Fibroblast of lung (primary cell): ENCODE measurements at regions not wholly inside any gene's neighbourhood (a gene's known extent, or its start where the extent isn't known, plus 50 kb on each side); places are given as distances from the start of the nearest gene placed in this dataset.

Source experiments
- DNase-seq, 2 donors: peaks; one replicate each; pipeline versions ENCODE4 v3.0.0 to v3.0.0-alpha.2; 2010; ENCODE audit warnings: low read depth in 2 of 2
- H2AFZ ChIP-seq: 2 replicates; pipeline ENCODE4 v1.5.1; 2012; ENCODE audit warnings: low read length, control low read depth, inconsistent platforms
- H3K27ac ChIP-seq: 2 replicates; pipeline ENCODE4 v1.5.1; 2011; ENCODE audit warnings: low read length, control low read depth; ENCODE audit not compliant: insufficient read depth
- H3K27me3 ChIP-seq: 2 replicates; pipeline ENCODE4 v1.5.1; 2011; ENCODE audit warnings: mild to moderate bottlenecking, low read length; ENCODE audit not compliant: control insufficient read depth, insufficient read depth
- H3K36me3 ChIP-seq: 2 replicates; pipeline ENCODE4 v1.5.1; 2011; ENCODE audit warnings: low read length; ENCODE audit not compliant: control insufficient read depth, insufficient read depth
- H3K4me1 ChIP-seq: 2 replicates; pipeline ENCODE4 v1.5.1; 2011; ENCODE audit warnings: low read length; ENCODE audit not compliant: control insufficient read depth, insufficient read depth; ENCODE audit errors: extremely low read depth
- H3K4me2 ChIP-seq: 2 replicates; pipeline ENCODE4 v1.5.1; 2011; ENCODE audit warnings: low read length, control low read depth; ENCODE audit not compliant: insufficient read depth; ENCODE audit errors: extremely low read depth
- H3K4me3 ChIP-seq, 4 experiments: fragments of 200-600 bp in 1 of 4; sonication (generic) in 1 of 4; replicated peaks in 1 of 4; 2 replicates each; pipeline ENCODE4 v1.5.1; 2011 to 2016; ENCODE audit warnings: low read length in 4 of 4, low read depth in 3 of 4, mild to moderate bottlenecking in 3 of 4, control low read depth in 2 of 4, inconsistent platforms in 1 of 4, mixed read lengths in 1 of 4; ENCODE audit not compliant: insufficient read depth in 1 of 4; ENCODE audit errors: control extremely low read depth in 1 of 4
- H3K79me2 ChIP-seq: 2 replicates; pipeline ENCODE4 v1.5.1; 2012; ENCODE audit warnings: mild to moderate bottlenecking, low read length, inconsistent platforms; ENCODE audit not compliant: control insufficient read depth, insufficient read depth
- H3K9ac ChIP-seq: 2 replicates; pipeline ENCODE4 v1.5.1; 2011; ENCODE audit warnings: mild to moderate bottlenecking, low read length, control low read depth; ENCODE audit not compliant: insufficient read depth
- H3K9me3 ChIP-seq: 2 replicates; pipeline ENCODE4 v1.5.1; 2012; ENCODE audit warnings: low read depth, low read length; ENCODE audit not compliant: control insufficient read depth, insufficient read depth
- H4K20me1 ChIP-seq: 2 replicates; pipeline ENCODE4 v1.5.1; 2011; ENCODE audit warnings: low read length; ENCODE audit not compliant: control insufficient read depth, insufficient read depth; ENCODE audit errors: extremely low read depth
- CTCF ChIP-seq, 2 donors: IDR thresholded peaks in 1 of 2; conservative IDR thresholded peaks in 1 of 2; 1 replicate in 1 of 2; 2 replicates in 1 of 2; pipeline ENCODE4 v1.5.1; 2011 to 2012; ENCODE audit warnings: low read length in 2 of 2, control low read depth in 1 of 2, inconsistent platforms in 1 of 2, low read depth in 1 of 2, mild to moderate bottlenecking in 1 of 2
- EZH2 ChIP-seq: IDR thresholded peaks from 2 replicates; pipeline ENCODE4 v1.5.1; 2012; ENCODE audit warnings: low read length, control low read depth, mild to moderate bottlenecking; ENCODE audit errors: missing control alignments

DNA sequence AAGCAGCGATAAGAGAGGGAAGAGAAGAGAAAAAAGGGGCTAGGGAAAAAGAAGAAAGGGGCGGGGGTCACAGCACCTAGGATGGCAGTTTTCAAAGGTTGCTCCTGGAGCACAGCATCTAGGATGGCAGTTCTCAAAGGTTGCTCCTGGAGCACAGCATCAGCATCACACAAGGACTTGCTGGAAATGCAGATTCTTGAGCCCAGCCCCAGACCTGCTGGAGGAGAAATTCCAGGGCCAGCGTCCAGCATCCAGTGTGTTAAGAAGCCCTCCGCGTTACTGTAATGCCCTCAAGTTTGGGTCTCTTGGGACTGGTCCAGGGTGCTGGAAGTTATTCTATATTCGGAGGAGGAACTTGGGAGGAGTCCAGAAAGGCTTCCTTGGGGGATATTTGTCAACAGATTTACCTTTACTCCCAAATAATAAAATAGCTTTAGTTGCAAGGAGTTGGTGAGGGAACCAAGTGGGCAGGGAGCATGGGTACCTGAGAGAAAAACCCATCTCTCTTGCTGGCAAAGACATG, 519.4 kb downstream of the SHQ1 start:
- no peaks in the 10 kb centered on the region for H3K79me2 ChIP-seq
- no peaks in the 10 kb centered on the region for H3K9me3 ChIP-seq
- H3K4me1 ChIP-seq = no peaks in the 10 kb centered on the region
- H4K20me1 ChIP-seq = no peaks in the 10 kb centered on the region
- TF ChIP-seq EZH2 (no peak), CTCF (conservative IDR thresholded peaks at IDR 0.05 in 1 of 2, IDR thresholded peaks at IDR 0.05 in 1 of 2; ENCODE audit: low read depth in 1 of 2, low read length in 2 of 2) (no peak)
- no peak overlapping the region for H2AFZ ChIP-seq
- H3K9ac ChIP-seq = no peak overlapping the region
- H3K27me3 ChIP-seq = peaks cover 14% of the 10 kb centered on the region
- H3K36me3 ChIP-seq = no peaks in the 10 kb centered on the region
- no peak for DNase-seq
- no peak overlapping the region for H3K27ac ChIP-seq
- H3K4me3 ChIP-seq = no peak overlapping the region
- no peak overlapping the region for H3K4me2 ChIP-seq

DNA sequence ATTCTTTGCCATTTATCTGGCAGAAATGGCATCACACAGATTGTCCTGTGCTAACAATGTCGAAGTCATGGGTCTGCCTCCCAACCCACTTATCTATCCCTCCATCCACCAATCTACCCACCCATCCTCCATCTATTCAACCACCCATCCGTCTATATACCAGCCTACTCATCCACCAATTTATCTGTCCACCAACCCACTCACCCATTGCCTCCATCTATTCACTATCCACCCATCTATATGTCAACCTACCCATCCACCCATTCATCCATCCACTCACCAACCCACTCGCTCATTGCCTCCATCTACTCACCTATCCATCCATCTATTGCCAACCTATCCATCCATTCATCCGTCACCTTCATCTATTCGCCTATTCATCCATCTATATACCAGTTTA, 521.2 kb downstream of the SHQ1 start:
- no peak for TF ChIP-seq EZH2
- no peak for TF ChIP-seq CTCF (conservative IDR thresholded peaks at IDR 0.05 in 1 of 2, IDR thresholded peaks at IDR 0.05 in 1 of 2; ENCODE audit: low read depth in 1 of 2, low read length in 2 of 2)
- H3K27ac ChIP-seq = no peak overlapping the region
- no peaks in the 10 kb centered on the region for H3K36me3 ChIP-seq
- no peaks in the 10 kb centered on the region for H3K9me3 ChIP-seq
- H4K20me1 ChIP-seq = no peaks in the 10 kb centered on the region
- no peak overlapping the region for H3K4me3 ChIP-seq
- H3K4me1 ChIP-seq = no peaks in the 10 kb centered on the region
- H3K4me2 ChIP-seq = no peak overlapping the region
- no peak for DNase-seq
- H3K9ac ChIP-seq = no peak overlapping the region
- H3K79me2 ChIP-seq = no peaks in the 10 kb centered on the region
- H3K27me3 ChIP-seq = peaks cover 14% of the 10 kb centered on the region
- H2AFZ ChIP-seq = no peak overlapping the region

DNA sequence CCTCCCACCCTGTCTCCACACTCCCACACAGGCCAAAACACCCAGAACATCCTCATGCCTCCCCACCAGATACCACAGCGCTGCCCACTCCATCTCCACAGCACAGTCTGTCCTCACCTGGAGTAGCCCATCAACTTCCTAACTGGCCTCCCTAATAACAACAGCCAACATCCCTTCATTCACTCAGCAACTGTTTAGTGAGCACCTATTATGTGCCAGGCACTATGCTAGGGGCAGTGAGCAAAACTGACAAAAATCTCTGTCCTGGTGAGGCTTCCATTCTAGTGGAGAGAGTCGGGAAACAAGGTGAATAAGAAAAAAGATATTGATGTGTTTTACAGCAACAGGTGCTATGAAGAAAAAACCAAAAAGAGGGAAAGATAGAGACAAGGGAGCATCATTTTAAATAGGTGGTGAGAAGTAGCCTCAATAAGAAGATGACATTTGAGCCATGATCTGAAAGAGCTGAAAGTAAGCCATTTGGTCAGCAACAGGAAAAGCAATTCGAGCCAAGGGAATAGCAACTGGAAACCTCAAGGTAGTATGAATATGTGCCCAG, 523.9 kb downstream of the SHQ1 start:
- no peak overlapping the region for H3K4me3 ChIP-seq
- H2AFZ ChIP-seq = no peak overlapping the region
- TF ChIP-seq CTCF (conservative IDR thresholded peaks at IDR 0.05 in 1 of 2, IDR thresholded peaks at IDR 0.05 in 1 of 2; ENCODE audit: low read depth in 1 of 2, low read length in 2 of 2) (no peak), EZH2 (no peak)
- no peaks in the 10 kb centered on the region for H3K79me2 ChIP-seq
- no peaks in the 10 kb centered on the region for H3K9me3 ChIP-seq
- no peak overlapping the region for H3K27ac ChIP-seq
- H3K9ac ChIP-seq = no peak overlapping the region
- no peak for DNase-seq
- H4K20me1 ChIP-seq = no peaks in the 10 kb centered on the region
- peaks cover 6% of the 10 kb centered on the region for H3K27me3 ChIP-seq
- H3K4me2 ChIP-seq = no peak overlapping the region
- H3K36me3 ChIP-seq = no peaks in the 10 kb centered on the region
- H3K4me1 ChIP-seq = peaks cover under 1% of the 10 kb centered on the region
